ENCODE measurements at regions not wholly inside any gene's neighbourhood (a gene's known extent, or its start where the extent isn't known, plus 50 kb on each side); places are given as distances from the start of the nearest gene placed in this dataset.

GRCh38 chr2:158043181-158043948 is 58.3 kb upstream of the UPP2 start:
- TF ChIP-seq SMC3 (IDR thresholded peaks at IDR 0.05): no peak
- 0 out of 4 replicates have a peak, but pooled peaks of 1 of the 2 experiments have one; percentile 21 for TF ChIP-seq CEBPB (IDR thresholded peaks at IDR 0.05)
- DNase-seq (ENCODE audit: low read depth in 1 of 2, low spot score in 1 of 2) (no peak), FAIRE-seq (no peak), ATAC-seq (no peak)
- POLR2A ChIA-PET: no interaction called here
- Histone ChIP-seq H3K4me2 (no peak overlapping the region), H3K9me3 (no peaks in the 10 kb centered on the region), H3K27ac (no peak overlapping the region), H3K4me1 (no peaks in the 10 kb centered on the region), H3K4me3 (no peak overlapping the region)
- 75% methylated on average over 5 of the region's 5 CpGs for WGBS (ENCODE audit: missing lambda C conversion rate)
- CTCF ChIA-PET: interaction anchor here (1.0 to 1.8 kb wide), 2 partner anchors 9 to 19 kb away, joined by 3 to 4 read pairs; no protein-coding TSS in a partner anchor

GRCh38 chr2:158042666-158043065 is 59.0 kb upstream of the UPP2 start:
- no peak overlapping the region for H3K4me2 ChIP-seq
- ATAC-seq: no peak
- ChIA-PET POLR2A (no interaction called here), CTCF (interaction anchor here (1.0 to 1.8 kb wide), 2 partner anchors 8 to 19 kb away, joined by 3 to 4 read pairs; no protein-coding TSS in a partner anchor)
- WGBS (ENCODE audit: missing lambda C conversion rate): 73% methylated on average over 6 of the region's 6 CpGs
- H3K27ac ChIP-seq: no peak overlapping the region
- FAIRE-seq: no peak
- TF ChIP-seq BCL3 (IDR thresholded peaks at IDR 0.05) (no peak), RCOR1 (IDR thresholded peaks at IDR 0.05; ENCODE audit: low read depth, low read length) (no peak), CBX2 (IDR thresholded peaks at IDR 0.05; ENCODE audit: borderline replicate concordance, low read depth) (no peak), REST (IDR thresholded peaks at IDR 0.05) (no peak), POLR2AphosphoS2 (conservative IDR thresholded peaks at IDR 0.05; ENCODE audit: low read length) (no peak), ZC3H11A (IDR thresholded peaks at IDR 0.05) (no peak), ZNF302 (CRISPR knock-in tag; IDR thresholded peaks at IDR 0.05) (no peak), CTCF (IDR thresholded peaks at IDR 0.05) (no peak), EP300 (IDR thresholded peaks at IDR 0.05) (no peak), SMC3 (IDR thresholded peaks at IDR 0.05) (no peak), RNF2 (IDR thresholded peaks at IDR 0.05; ENCODE audit: borderline replicate concordance, low read depth) (no peak), CHD4 (IDR thresholded peaks at IDR 0.05; ENCODE audit: borderline replicate concordance) (no peak), SREBF2 (IDR thresholded peaks at IDR 0.05) (no peak), TP53 (CRISPR knock-in tag; IDR thresholded peaks at IDR 0.05) (no peak), MAFK (IDR thresholded peaks at IDR 0.05; ENCODE audit: partially characterized antibody) (no peak), ELK1 (IDR thresholded peaks at IDR 0.05; ENCODE audit: low read depth, low read length) (no peak), ZSCAN20 (CRISPR knock-in tag; IDR thresholded peaks at IDR 0.05) (no peak)
- no peaks in the 10 kb centered on the region for H3K4me1 ChIP-seq
- H3K9me3 ChIP-seq: no peaks in the 10 kb centered on the region
- no peak for DNase-seq (ENCODE audit: low read depth in 1 of 2, low spot score in 1 of 2)
- H3K4me3 ChIP-seq: no peak overlapping the region
